ENCODE measurements at regions not wholly inside any gene's neighbourhood (a gene's known extent, or its start where the extent isn't known, plus 50 kb on each side); places are given as distances from the start of the nearest gene placed in this dataset.

GRCh38 chr3:10555263-10555662, 49.9 kb upstream of the ATP2B2 start:
- no peak for DNase-seq (ENCODE audit: low read depth in 2 of 2)

- DNase-seq (ENCODE audit: low read depth in 2 of 2), result no peak
Measured at GRCh38 chr3:10556312-10556711, 50.9 kb upstream of the ATP2B2 start.

GRCh38 chr3:10557250-10557649, 51.9 kb upstream of the ATP2B2 start:
- DNase-seq (ENCODE audit: low read depth in 2 of 2), result no peak

GRCh38 chr3:10557781-10558373, 52.5 kb upstream of the ATP2B2 start:
- no peak for DNase-seq (ENCODE audit: low read depth in 2 of 2)

GRCh38 chr3:10558736-10559135, 53.4 kb upstream of the ATP2B2 start:
- no peak for DNase-seq (ENCODE audit: low read depth in 2 of 2)

GRCh38 chr3:10560060-10560861, 54.9 kb upstream of the ATP2B2 start:
- no peak for DNase-seq (ENCODE audit: low read depth in 2 of 2)

GRCh38 chr3:10561162-10561945, 56.0 kb upstream of the ATP2B2 start:
- no peak for DNase-seq (ENCODE audit: low read depth in 2 of 2)

- no peak for DNase-seq (ENCODE audit: low read depth in 2 of 2)
Measured at GRCh38 chr3:10561946-10562560, 56.7 kb upstream of the ATP2B2 start.

GRCh38 chr3:10563396-10563795, 58.0 kb upstream of the ATP2B2 start:
- no peak for DNase-seq (ENCODE audit: low read depth in 2 of 2)

GRCh38 chr3:10565814-10566213, 60.4 kb upstream of the ATP2B2 start:
- DNase-seq (ENCODE audit: low read depth in 2 of 2), result no peak

GRCh38 chr3:10566451-10566850, 61.1 kb upstream of the ATP2B2 start:
- DNase-seq (ENCODE audit: low read depth in 2 of 2), result no peak

GRCh38 chr3:10568549-10568948, 63.2 kb upstream of the ATP2B2 start:
- DNase-seq (ENCODE audit: low read depth in 2 of 2), result no peak

- no peak for DNase-seq (ENCODE audit: low read depth in 2 of 2)
Measured at GRCh38 chr3:10570196-10570946, 65.0 kb upstream of the ATP2B2 start.

GRCh38 chr3:10574101-10574620, 68.8 kb upstream of the ATP2B2 start:
- DNase-seq (ENCODE audit: low read depth in 2 of 2), result no peak

- DNase-seq (ENCODE audit: low read depth in 2 of 2), result no peak
Measured at GRCh38 chr3:10575601-10576160, 70.3 kb upstream of the ATP2B2 start.

GRCh38 chr3:10577486-10577885, 72.1 kb upstream of the ATP2B2 start:
- no peak for DNase-seq (ENCODE audit: low read depth in 2 of 2)

- no peak for DNase-seq (ENCODE audit: low read depth in 2 of 2)
Measured at GRCh38 chr3:10580426-10580825, 75.0 kb upstream of the ATP2B2 start.

GRCh38 chr3:10581251-10581650, 75.9 kb upstream of the ATP2B2 start:
- DNase-seq (ENCODE audit: low read depth in 2 of 2), result no peak

GRCh38 chr3:10581716-10582115, 76.3 kb upstream of the ATP2B2 start:
- no peak for DNase-seq (ENCODE audit: low read depth in 2 of 2)

GRCh38 chr3:10582733-10583132, 77.3 kb upstream of the ATP2B2 start:
- no peak for DNase-seq (ENCODE audit: low read depth in 2 of 2)

Measured in stimulated activated CD8-positive, alpha-beta memory T cell treated with anti-CD3 and anti-CD28 coated beads, Interleukin-7, amount 100 ng/mL, for 1 hour (primary cell).